ENCODE measurements at regions not wholly inside any gene's neighbourhood (a gene's known extent, or its start where the extent isn't known, plus 50 kb on each side); places are given as distances from the start of the nearest gene placed in this dataset.

DNA sequence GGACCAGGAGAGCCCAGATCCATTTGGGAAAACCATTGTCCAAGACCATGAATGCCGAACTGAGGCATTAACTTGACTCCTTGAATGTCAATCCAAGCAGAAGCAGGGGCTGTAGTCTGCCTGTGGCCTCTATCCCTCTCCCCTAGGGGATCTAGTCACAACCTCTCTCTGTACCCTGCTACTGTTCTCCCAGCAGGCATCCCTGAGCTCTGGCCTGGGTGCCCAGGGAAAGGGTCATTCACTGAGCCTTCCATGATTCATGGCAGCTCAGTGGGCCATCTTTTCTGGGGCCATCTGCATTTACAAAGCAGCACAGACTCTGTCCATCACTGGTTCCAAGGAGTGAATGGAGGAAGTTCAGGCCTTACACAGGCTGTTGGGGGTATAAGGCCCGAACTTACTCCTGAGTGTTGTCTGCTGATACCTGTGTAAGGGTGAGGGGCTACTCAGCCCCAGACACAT lies 151.8 kb downstream of the ZFP36L2 start:
- TF ChIP-seq CTCF (IDR thresholded peaks at IDR 0.05; ENCODE audit: insufficient read depth, low read length): no peak
- TF ChIP-seq SPI1 (IDR thresholded peaks at IDR 0.05; ENCODE audit: borderline replicate concordance, low read depth): no peak
- no peak for TF ChIP-seq REST (IDR thresholded peaks at IDR 0.05; ENCODE audit: insufficient replicate concordance, low read depth)
- no peak for TF ChIP-seq POLR2AphosphoS5 (IDR thresholded peaks at IDR 0.05; ENCODE audit: low read depth)
- no peak for TF ChIP-seq GABPA (IDR thresholded peaks at IDR 0.05; ENCODE audit: low read depth)
